ENCODE measurements at regions not wholly inside any gene's neighbourhood (a gene's known extent, or its start where the extent isn't known, plus 50 kb on each side); places are given as distances from the start of the nearest gene placed in this dataset.

- no peak for TF ChIP-seq CTCF (IDR thresholded peaks at IDR 0.05)
These were observed 1141.5 kb downstream of the PCDH18 start for GRCh38 chr4:136390824-136391223.

- TF ChIP-seq CTCF (IDR thresholded peaks at IDR 0.05), result no peak
These were observed 1149.2 kb downstream of the PCDH18 start for GRCh38 chr4:136383082-136383481.

DNA sequence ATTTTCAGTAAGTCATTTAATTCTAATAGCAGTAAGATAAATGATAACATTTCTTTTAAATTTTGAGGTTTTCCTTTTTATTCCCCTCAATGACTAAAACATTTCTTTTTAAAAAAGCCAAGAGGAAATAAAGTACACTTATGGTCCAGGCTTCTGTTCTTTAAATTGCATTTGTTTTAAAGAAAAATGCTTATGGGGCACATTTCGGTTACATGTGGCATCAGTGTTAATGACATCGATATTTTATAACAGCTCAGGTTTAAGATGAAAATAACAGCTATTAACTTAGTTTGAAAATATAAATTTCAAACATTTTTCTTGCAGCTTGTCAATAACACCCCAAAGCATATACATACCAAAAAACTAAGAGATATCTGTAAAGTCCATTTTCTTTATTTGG lies 1161.1 kb downstream of the PCDH18 start:
- no peak for TF ChIP-seq CTCF (IDR thresholded peaks at IDR 0.05)

DNA sequence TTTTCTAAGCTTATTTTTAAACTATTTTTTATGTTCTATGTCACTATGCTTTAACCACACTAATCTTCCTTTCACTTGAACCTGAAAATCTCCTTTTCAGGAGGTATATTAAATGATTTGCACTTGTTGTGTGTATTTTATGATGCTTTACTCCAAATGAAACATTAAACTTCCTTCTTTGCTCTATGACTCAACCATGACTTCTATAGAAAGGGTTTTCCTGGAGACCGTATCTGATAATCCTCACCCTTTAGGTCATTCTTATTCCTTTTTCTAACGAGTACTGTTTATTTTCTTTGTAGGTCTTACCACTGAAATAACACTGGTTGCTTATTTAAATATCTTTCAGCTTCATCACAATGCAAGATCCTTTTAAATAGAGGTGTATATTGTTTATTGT lies 1163.2 kb downstream of the PCDH18 start:
- no peak for TF ChIP-seq CTCF (IDR thresholded peaks at IDR 0.05)

- no peak for TF ChIP-seq CTCF (IDR thresholded peaks at IDR 0.05)
These were observed 1174.7 kb downstream of the PCDH18 start for GRCh38 chr4:136357556-136357955.

DNA sequence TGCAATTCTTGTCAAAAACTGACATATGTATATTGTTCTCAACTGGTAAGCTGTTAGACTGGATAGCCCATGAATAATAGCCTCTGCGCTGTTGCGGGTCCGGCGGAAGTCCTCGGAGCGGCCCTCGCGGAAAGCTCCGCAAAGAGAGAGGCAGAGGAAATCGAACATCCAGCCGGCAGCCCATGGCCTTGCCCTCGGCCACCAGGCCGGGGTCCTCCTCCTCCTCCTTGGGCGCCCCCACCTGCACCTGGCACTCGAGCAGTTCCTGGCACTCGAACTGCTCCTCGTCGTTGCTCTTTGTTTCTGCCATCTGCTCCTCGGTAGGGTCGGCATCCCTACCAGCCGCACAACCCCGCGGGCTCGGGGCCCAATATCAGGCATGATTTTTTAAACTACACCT lies 1176.3 kb downstream of the PCDH18 start:
- no peak for TF ChIP-seq CTCF (IDR thresholded peaks at IDR 0.05)

DNA sequence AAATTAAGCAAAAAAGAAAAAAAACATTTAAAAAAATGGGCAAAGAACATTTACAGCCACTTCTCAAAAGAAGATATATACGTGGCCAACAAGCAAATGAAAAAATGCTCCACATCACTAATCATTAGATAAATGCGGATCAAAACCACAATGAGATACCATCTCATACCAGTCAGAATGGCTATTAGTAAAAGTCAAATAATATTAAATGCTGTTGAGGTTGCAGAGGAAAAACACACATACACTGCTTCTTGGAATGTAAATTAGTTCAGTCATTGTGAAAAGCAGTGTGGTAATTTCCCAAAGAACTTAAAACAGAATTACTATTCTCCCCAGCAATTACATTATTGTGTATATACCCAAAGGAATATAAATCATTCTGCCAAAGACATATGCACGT lies 1189.0 kb downstream of the PCDH18 start:
- no peak for TF ChIP-seq CTCF (IDR thresholded peaks at IDR 0.05)

GRCh38 chr4:136342666-136343065 lies 1189.6 kb downstream of the PCDH18 start:
- TF ChIP-seq CTCF (IDR thresholded peaks at IDR 0.05), result no peak

Data from LNCAP (cell line).